H1 (cell line): ENCODE measurements at regions not wholly inside any gene's neighbourhood (a gene's known extent, or its start where the extent isn't known, plus 50 kb on each side); places are given as distances from the start of the nearest gene placed in this dataset.

Experiments
- CHD2 ChIP-seq: IDR thresholded peaks from 2 replicates; pipeline ENCODE4 v1.6.1; 2012; ENCODE audit warnings: low read length, improper control_type of control experiment
- CHD7 ChIP-seq: fragments of 300-600 bp; sonication (generic); IDR thresholded peaks from 2 replicates; pipeline ENCODE4 v1.7.1; 2012; ENCODE audit warnings: low read length, moderate library complexity, mild to moderate bottlenecking, inconsistent platforms; ENCODE audit not compliant: insufficient replicate concordance
- EGR1 ChIP-seq: IDR thresholded peaks from 2 replicates; pipeline ENCODE4 v1.6.1; 2011; ENCODE audit warnings: low read depth, low read length, borderline replicate concordance
- MAFK ChIP-seq: IDR thresholded peaks from 2 replicates; pipeline ENCODE4 v1.6.1; 2012; ENCODE audit warnings: low read depth, mild to moderate bottlenecking, improper control_type of control experiment, low read length
- NANOG ChIP-seq: IDR thresholded peaks from 2 replicates; pipeline ENCODE4 v1.6.1; 2011; ENCODE audit warnings: low read length, low read depth, mild to moderate bottlenecking, inconsistent platforms; ENCODE audit not compliant: insufficient read depth, poor library complexity, severe bottlenecking
- SIN3A ChIP-seq, 2 experiments: IDR thresholded peaks in 1 of 2; conservative IDR thresholded peaks in 1 of 2; 2 replicates each; pipeline ENCODE4 v1.6.1; 2011 to 2012; ENCODE audit warnings: low read length in 2 of 2, improper control_type of control experiment in 1 of 2, low read depth in 1 of 2, mild to moderate bottlenecking in 1 of 2
- SIRT6 ChIP-seq: IDR thresholded peaks from one replicate; pipeline ENCODE4 v1.7.1; 2012; ENCODE audit warnings: low read length, inconsistent platforms
- SP1 ChIP-seq: IDR thresholded peaks from 2 replicates; pipeline ENCODE4 v1.6.1; 2011; ENCODE audit warnings: low read depth, low read length
- TF ChIP-seq, protein P1 (sequence below): IDR thresholded peaks from 2 replicates; pipeline ENCODE4 v1.6.1; 2012; ENCODE audit warnings: low read length, inconsistent platforms

DNA sequence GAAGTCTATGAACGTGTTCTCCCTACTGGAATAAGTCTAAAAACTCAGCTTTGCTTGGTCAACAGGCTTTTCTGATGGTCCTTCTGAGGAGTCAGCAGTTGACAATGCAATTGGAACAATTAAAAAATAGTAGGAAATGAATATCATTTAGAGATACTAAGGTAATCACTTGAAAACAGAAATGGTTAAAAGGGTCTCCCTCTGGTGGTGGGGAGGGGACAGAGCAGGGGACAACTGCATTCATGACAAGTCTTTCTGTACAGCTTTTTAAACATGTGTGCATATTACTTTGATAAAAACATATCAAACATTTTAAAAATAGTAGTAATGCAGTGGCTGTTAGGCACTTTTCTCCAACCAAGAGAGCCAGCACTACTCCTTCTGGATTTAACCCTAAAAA lies 119.9 kb upstream of the FHIT start (continued):
- TF ChIP-seq CHD7: no peak
- TF ChIP-seq SP1: no peak
- TF ChIP-seq, protein P1, sequence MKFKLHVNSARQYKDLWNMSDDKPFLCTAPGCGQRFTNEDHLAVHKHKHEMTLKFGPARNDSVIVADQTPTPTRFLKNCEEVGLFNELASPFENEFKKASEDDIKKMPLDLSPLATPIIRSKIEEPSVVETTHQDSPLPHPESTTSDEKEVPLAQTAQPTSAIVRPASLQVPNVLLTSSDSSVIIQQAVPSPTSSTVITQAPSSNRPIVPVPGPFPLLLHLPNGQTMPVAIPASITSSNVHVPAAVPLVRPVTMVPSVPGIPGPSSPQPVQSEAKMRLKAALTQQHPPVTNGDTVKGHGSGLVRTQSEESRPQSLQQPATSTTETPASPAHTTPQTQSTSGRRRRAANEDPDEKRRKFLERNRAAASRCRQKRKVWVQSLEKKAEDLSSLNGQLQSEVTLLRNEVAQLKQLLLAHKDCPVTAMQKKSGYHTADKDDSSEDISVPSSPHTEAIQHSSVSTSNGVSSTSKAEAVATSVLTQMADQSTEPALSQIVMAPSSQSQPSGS: no peak
- no peak for TF ChIP-seq EGR1
- TF ChIP-seq SIRT6: no peak
- no peak for TF ChIP-seq SIN3A (conservative IDR thresholded peaks at IDR 0.05 in 1 of 2, IDR thresholded peaks at IDR 0.05 in 1 of 2; ENCODE audit: low read depth in 1 of 2, low read length in 2 of 2)
- TF ChIP-seq NANOG: no peak
- TF ChIP-seq MAFK: no peak
- TF ChIP-seq CHD2: no peak
